Neural progenitor cell (in vitro differentiated cells): ENCODE measurements at regions not wholly inside any gene's neighbourhood (a gene's known extent, or its start where the extent isn't known, plus 50 kb on each side); places are given as distances from the start of the nearest gene placed in this dataset.

Source experiments
- DNase-seq: peaks from one replicate; pipeline ENCODE4 v3.0.0-alpha.2; 2016; ENCODE audit warnings: low spot score
- H2AFZ ChIP-seq: fragments of 200-600 bp; sonication (generic); replicated peaks from 2 replicates; pipeline ENCODE4 v1.6.1; 2016; ENCODE audit warnings: antibody characterized with exemption
- H3F3A ChIP-seq: fragments of 200-600 bp; sonication (generic); 2 replicates; pipeline ENCODE4 v1.6.1; 2016; ENCODE audit warnings: antibody characterized with exemption, low read depth
- H3K27ac ChIP-seq: fragments of 200-600 bp; sonication (generic); 2 replicates; pipeline ENCODE4 v1.5.1; 2016; ENCODE audit warnings: mild to moderate bottlenecking
- H3K27me3 ChIP-seq: fragments of 200-600 bp; sonication (generic); 2 replicates; pipeline ENCODE4 v1.6.1; 2016; ENCODE audit warnings: mild to moderate bottlenecking, moderate library complexity
- H3K36me3 ChIP-seq: fragments of 200-600 bp; sonication (generic); 2 replicates; pipeline ENCODE4 v1.5.1; 2016
- H3K4me1 ChIP-seq: fragments of 200-600 bp; sonication (generic); 2 replicates; pipeline ENCODE4 v1.6.1; 2016; ENCODE audit warnings: mixed run types
- H3K4me2 ChIP-seq: fragments of 200-600 bp; sonication (generic); 2 replicates; pipeline ENCODE4 v1.6.1; 2016
- H3K4me3 ChIP-seq: fragments of 200-600 bp; sonication (generic); 2 replicates; pipeline ENCODE4 v1.5.1; 2016
- H3K79me2 ChIP-seq: fragments of 200-600 bp; sonication (generic); 2 replicates; pipeline ENCODE4 v1.6.1; 2016; ENCODE audit warnings: low read depth
- H3K9ac ChIP-seq: fragments of 200-600 bp; sonication (generic); 2 replicates; pipeline ENCODE4 v1.6.1; 2016
- H3K9me3 ChIP-seq: fragments of 200-600 bp; sonication (generic); 2 replicates; pipeline ENCODE4 v1.5.1; 2016; ENCODE audit warnings: low read depth
- H4K20me1 ChIP-seq: fragments of 200-600 bp; sonication (generic); 2 replicates; pipeline ENCODE4 v1.6.1; 2016; ENCODE audit warnings: low read depth
- H3K27ac Mint-ChIP-seq: 3 replicates; pipeline ENCODE4 v1.8.0; 2021; ENCODE audit warnings: mixed read lengths
- H3K27me3 Mint-ChIP-seq: 2 replicates; pipeline ENCODE4 v1.8.0; 2022; ENCODE audit warnings: low read depth, mild to moderate bottlenecking, inconsistent platforms, moderate library complexity, mixed read lengths; ENCODE audit not compliant: insufficient read depth
- H3K36me3 Mint-ChIP-seq: 3 replicates; pipeline ENCODE4 v1.8.0; 2021; ENCODE audit warnings: mixed read lengths
- H3K4me1 Mint-ChIP-seq: 3 replicates; pipeline ENCODE4 v1.8.0; 2021; ENCODE audit warnings: mixed read lengths
- H3K4me3 Mint-ChIP-seq: 3 replicates; pipeline ENCODE4 v1.8.0; 2021; ENCODE audit warnings: mild to moderate bottlenecking, moderate library complexity, mixed read lengths
- H3K9me3 Mint-ChIP-seq: 3 replicates; pipeline ENCODE4 v1.8.0; 2020; ENCODE audit warnings: mixed read lengths
- CTCF ChIP-seq: fragments of 200-600 bp; sonication (generic); IDR thresholded peaks from 2 replicates; pipeline ENCODE4 v1.5.1; 2017; ENCODE audit warnings: antibody characterized with exemption, mild to moderate bottlenecking
- EZH2 ChIP-seq: fragments of 200-600 bp; sonication (generic); IDR thresholded peaks from 2 replicates; pipeline ENCODE4 v1.6.1; 2017; ENCODE audit warnings: antibody characterized with exemption, mild to moderate bottlenecking, moderate library complexity
- EZH2phosphoT487 ChIP-seq: fragments of 200-600 bp; sonication (generic); IDR thresholded peaks from 2 replicates; pipeline ENCODE4 v1.6.1; 2017; ENCODE audit warnings: antibody characterized with exemption

GRCh38 chr1:217017165-217017564 lies 293.9 kb upstream of the ESRRG start:
- H3K27ac Mint-ChIP-seq: no peak overlapping the region
- Histone ChIP-seq H3K4me1 (no peaks in the 10 kb centered on the region), H3K36me3 (no peaks in the 10 kb centered on the region), H2AFZ (no peak overlapping the region), H3K27me3 (no peaks in the 10 kb centered on the region), H3F3A (no peaks in the 10 kb centered on the region), H3K4me3 (no peak overlapping the region), H3K9ac (no peak overlapping the region), H4K20me1 (no peaks in the 10 kb centered on the region), H3K79me2 (no peaks in the 10 kb centered on the region), H3K4me2 (no peak overlapping the region), H3K27ac (no peak overlapping the region), H3K9me3 (no peaks in the 10 kb centered on the region)
- H3K4me1 Mint-ChIP-seq: peaks cover 33% of the 10 kb centered on the region
- H3K36me3 Mint-ChIP-seq: no peaks in the 10 kb centered on the region
- H3K9me3 Mint-ChIP-seq: no peaks in the 10 kb centered on the region
- no peak for TF ChIP-seq EZH2phosphoT487
- no peak overlapping the region for H3K4me3 Mint-ChIP-seq
- no peak for DNase-seq
- peaks cover 6% of the 10 kb centered on the region for H3K27me3 Mint-ChIP-seq

GRCh38 chr1:217014066-217014465 lies 290.8 kb upstream of the ESRRG start:
- Histone ChIP-seq H3K4me1 (no peaks in the 10 kb centered on the region), H2AFZ (no peak overlapping the region), H4K20me1 (no peaks in the 10 kb centered on the region), H3K9ac (no peak overlapping the region), H3K27ac (no peak overlapping the region), H3K4me3 (no peak overlapping the region), H3K9me3 (no peaks in the 10 kb centered on the region), H3K36me3 (no peaks in the 10 kb centered on the region), H3K4me2 (no peak overlapping the region), H3K79me2 (no peaks in the 10 kb centered on the region), H3F3A (no peaks in the 10 kb centered on the region), H3K27me3 (no peaks in the 10 kb centered on the region)
- TF ChIP-seq CTCF (no peak), EZH2phosphoT487 (no peak), EZH2 (no peak)
- Mint-ChIP-seq H3K27ac (no peak overlapping the region), H3K36me3 (no peaks in the 10 kb centered on the region), H3K27me3 (peaks cover 6% of the 10 kb centered on the region), H3K4me1 (peaks cover 9% of the 10 kb centered on the region), H3K4me3 (no peak overlapping the region), H3K9me3 (no peaks in the 10 kb centered on the region)
- DNase-seq: no peak

- H3K36me3 Mint-ChIP-seq: no peaks in the 10 kb centered on the region
- no peak overlapping the region for H3K4me3 Mint-ChIP-seq
- TF ChIP-seq EZH2phosphoT487 (no peak), EZH2 (no peak), CTCF (no peak)
- no peak overlapping the region for H3K27ac Mint-ChIP-seq
- H4K20me1 ChIP-seq: no peaks in the 10 kb centered on the region
- H3K4me3 ChIP-seq: no peak overlapping the region
- no peak for DNase-seq
- no peaks in the 10 kb centered on the region for H3K27me3 ChIP-seq
- H3K27me3 Mint-ChIP-seq: peaks cover 4% of the 10 kb centered on the region
- H3K4me1 ChIP-seq: no peaks in the 10 kb centered on the region
- H3K79me2 ChIP-seq: no peaks in the 10 kb centered on the region
- H3K4me2 ChIP-seq: no peak overlapping the region
- H3K9ac ChIP-seq: no peak overlapping the region
- H3K9me3 ChIP-seq: no peaks in the 10 kb centered on the region
- H3K4me1 Mint-ChIP-seq: peaks cover 9% of the 10 kb centered on the region
- no peak overlapping the region for H2AFZ ChIP-seq
- no peaks in the 10 kb centered on the region for H3K9me3 Mint-ChIP-seq
- H3F3A ChIP-seq: no peaks in the 10 kb centered on the region
- H3K27ac ChIP-seq: no peak overlapping the region
- H3K36me3 ChIP-seq: no peaks in the 10 kb centered on the region
These were observed 289.4 kb upstream of the ESRRG start for GRCh38 chr1:217012659-217013058.

- Mint-ChIP-seq H3K4me3 (no peak overlapping the region), H3K9me3 (no peaks in the 10 kb centered on the region), H3K27ac (no peak overlapping the region), H3K36me3 (no peaks in the 10 kb centered on the region), H3K27me3 (peaks cover 6% of the 10 kb centered on the region), H3K4me1 (peaks cover 9% of the 10 kb centered on the region)
- H3K27me3 ChIP-seq: no peaks in the 10 kb centered on the region
- H4K20me1 ChIP-seq: no peaks in the 10 kb centered on the region
- no peak overlapping the region for H2AFZ ChIP-seq
- H3K4me1 ChIP-seq: no peaks in the 10 kb centered on the region
- no peaks in the 10 kb centered on the region for H3K9me3 ChIP-seq
- no peak overlapping the region for H3K9ac ChIP-seq
- no peak overlapping the region for H3K27ac ChIP-seq
- TF ChIP-seq EZH2 (no peak), CTCF (no peak), EZH2phosphoT487 (no peak)
- no peak overlapping the region for H3K4me2 ChIP-seq
- no peak for DNase-seq
- H3K79me2 ChIP-seq: no peaks in the 10 kb centered on the region
- no peaks in the 10 kb centered on the region for H3F3A ChIP-seq
- H3K4me3 ChIP-seq: no peak overlapping the region
- no peaks in the 10 kb centered on the region for H3K36me3 ChIP-seq
These were observed 287.9 kb upstream of the ESRRG start for GRCh38 chr1:217011097-217011496.
